H1 (cell line): ENCODE measurements at regions not wholly inside any gene's neighbourhood (a gene's known extent, or its start where the extent isn't known, plus 50 kb on each side); places are given as distances from the start of the nearest gene placed in this dataset.

ENCODE experiments used
- CEBPB ChIP-seq: IDR thresholded peaks from 2 replicates; pipeline ENCODE4 v1.6.1; 2012; ENCODE audit warnings: low read depth, low read length
- CTCF ChIP-seq, 3 experiments: IDR thresholded peaks; 1 replicate in 2 of 3; 2 replicates in 1 of 3; pipeline versions ENCODE4 v1.5.1 to v1.6.1; 2011; ENCODE audit warnings: low read length in 3 of 3, mild to moderate bottlenecking in 3 of 3, inconsistent platforms in 2 of 3, low read depth in 1 of 3, moderate library complexity in 1 of 3; ENCODE audit not compliant: insufficient read depth in 1 of 3; ENCODE audit errors: control extremely low read depth in 1 of 3
- EP300 ChIP-seq, 2 experiments: IDR thresholded peaks; 1 replicate in 1 of 2; 2 replicates in 1 of 2; pipeline ENCODE4 v1.6.1; 2011 to 2012; ENCODE audit warnings: low read depth in 2 of 2, low read length in 2 of 2, mild to moderate bottlenecking in 2 of 2, borderline replicate concordance in 1 of 2, inconsistent platforms in 1 of 2, moderate library complexity in 1 of 2
- KDM1A ChIP-seq: fragments of 200-600, 300-600 bp; sonication (generic); IDR thresholded peaks from 2 replicates; pipeline ENCODE4 v1.7.1; 2016; ENCODE audit warnings: mild to moderate bottlenecking, low read length, borderline replicate concordance
- NANOG ChIP-seq: IDR thresholded peaks from 2 replicates; pipeline ENCODE4 v1.6.1; 2011; ENCODE audit warnings: low read length, low read depth, mild to moderate bottlenecking, inconsistent platforms; ENCODE audit not compliant: insufficient read depth, poor library complexity, severe bottlenecking
- POLR2AphosphoS5 ChIP-seq: IDR thresholded peaks from 2 replicates; pipeline ENCODE4 v1.6.1; 2011; ENCODE audit warnings: low read depth, low read length
- RXRA ChIP-seq: IDR thresholded peaks from 2 replicates; pipeline ENCODE4 v1.6.1; 2011; ENCODE audit warnings: low read depth, mild to moderate bottlenecking, low read length, moderate library complexity; ENCODE audit not compliant: insufficient read depth
- SP2 ChIP-seq: IDR thresholded peaks from 2 replicates; pipeline ENCODE4 v1.6.1; 2012; ENCODE audit warnings: mild to moderate bottlenecking, low read length, inconsistent platforms
- TBP ChIP-seq: IDR thresholded peaks from 2 replicates; pipeline ENCODE4 v1.6.1; 2011; ENCODE audit warnings: low read depth, low read length, improper control_type of control experiment

GRCh38 chr15:91717811-91718210 lies 135.7 kb upstream of the SLCO3A1 start:
- TF ChIP-seq RXRA (no peak), CTCF (IDR thresholded peaks at IDR 0.05; ENCODE audit: control extremely low read depth in 1 of 3, insufficient read depth in 1 of 3, low read depth in 1 of 3, low read length in 3 of 3) (no peak), POLR2AphosphoS5 (no peak), EP300 (IDR thresholded peaks at IDR 0.05; ENCODE audit: borderline replicate concordance in 1 of 2, low read depth in 2 of 2, low read length in 2 of 2) (no peak), NANOG (no peak), KDM1A (no peak), TBP (no peak), CEBPB (no peak), SP2 (no peak)
